IMR-90 (cell line): ENCODE measurements at regions not wholly inside any gene's neighbourhood (a gene's known extent, or its start where the extent isn't known, plus 50 kb on each side); places are given as distances from the start of the nearest gene placed in this dataset.

Experiments
- BHLHE40 ChIP-seq: fragments of 150-350 bp; IDR thresholded peaks from 2 replicates; pipeline ENCODE4 v1.6.1; 2016; ENCODE audit warnings: mild to moderate bottlenecking, low read depth, low read length
- CHD1 ChIP-seq: IDR thresholded peaks from 2 replicates; pipeline ENCODE4 v1.6.1; 2012; ENCODE audit warnings: low read depth, low read length, improper control_type of control experiment
- ELK1 ChIP-seq: fragments of 150-350 bp; IDR thresholded peaks from 2 replicates; pipeline ENCODE4 v1.6.1; 2016; ENCODE audit warnings: low read depth, mild to moderate bottlenecking, low read length, moderate library complexity, borderline replicate concordance
- MAFK ChIP-seq: IDR thresholded peaks from 2 replicates; pipeline ENCODE4 v1.6.1; 2012; ENCODE audit warnings: low read depth, low read length, improper control_type of control experiment
- MAZ ChIP-seq: IDR thresholded peaks from 2 replicates; pipeline ENCODE4 v1.6.1; 2012; ENCODE audit warnings: low read depth, mild to moderate bottlenecking, low read length, improper control_type of control experiment, moderate library complexity, borderline replicate concordance
- MXI1 ChIP-seq: IDR thresholded peaks from 2 replicates; pipeline ENCODE4 v1.6.1; 2012; ENCODE audit warnings: low read depth, mild to moderate bottlenecking, low read length, moderate library complexity, borderline replicate concordance
- POLR2A ChIP-seq: IDR thresholded peaks from 2 replicates; pipeline ENCODE4 v1.6.1; 2012; ENCODE audit warnings: mild to moderate bottlenecking, low read depth, low read length
- RAD21 ChIP-seq: IDR thresholded peaks from 2 replicates; pipeline ENCODE4 v1.6.1; 2012; ENCODE audit warnings: low read length, improper control_type of control experiment
- RCOR1 ChIP-seq: IDR thresholded peaks from 2 replicates; pipeline ENCODE4 v1.6.1; 2012; ENCODE audit warnings: mild to moderate bottlenecking, low read length, improper control_type of control experiment; ENCODE audit not compliant: insufficient replicate concordance
- RFX5 ChIP-seq: IDR thresholded peaks from 2 replicates; pipeline ENCODE4 v1.8.0; 2012; ENCODE audit warnings: low read depth, mild to moderate bottlenecking, low read length, moderate library complexity
- SMC3 ChIP-seq: fragments of 150-350 bp; IDR thresholded peaks from 2 replicates; pipeline ENCODE4 v1.6.1; 2016; ENCODE audit warnings: low read depth, mild to moderate bottlenecking, antibody characterized with exemption, low read length, moderate library complexity
- USF2 ChIP-seq: fragments of 150-350 bp; IDR thresholded peaks from 2 replicates; pipeline ENCODE4 v1.6.1; 2017; ENCODE audit warnings: mild to moderate bottlenecking, antibody characterized with exemption, low read length, low read depth
- TF ChIP-seq, protein P1 (sequence below): conservative IDR thresholded peaks from 2 replicates; pipeline ENCODE4 v1.5.1; 2012; ENCODE audit warnings: mild to moderate bottlenecking, low read depth, low read length, improper control_type of control experiment

- TF ChIP-seq MAFK (no peak), USF2 (no peak), CHD1 (no peak), BHLHE40 (no peak), RFX5 (no peak), POLR2A (no peak), MAZ (no peak), ELK1 (no peak), RCOR1 (no peak), MXI1 (no peak), SMC3 (no peak), RAD21 (no peak)
- TF ChIP-seq, protein P1, sequence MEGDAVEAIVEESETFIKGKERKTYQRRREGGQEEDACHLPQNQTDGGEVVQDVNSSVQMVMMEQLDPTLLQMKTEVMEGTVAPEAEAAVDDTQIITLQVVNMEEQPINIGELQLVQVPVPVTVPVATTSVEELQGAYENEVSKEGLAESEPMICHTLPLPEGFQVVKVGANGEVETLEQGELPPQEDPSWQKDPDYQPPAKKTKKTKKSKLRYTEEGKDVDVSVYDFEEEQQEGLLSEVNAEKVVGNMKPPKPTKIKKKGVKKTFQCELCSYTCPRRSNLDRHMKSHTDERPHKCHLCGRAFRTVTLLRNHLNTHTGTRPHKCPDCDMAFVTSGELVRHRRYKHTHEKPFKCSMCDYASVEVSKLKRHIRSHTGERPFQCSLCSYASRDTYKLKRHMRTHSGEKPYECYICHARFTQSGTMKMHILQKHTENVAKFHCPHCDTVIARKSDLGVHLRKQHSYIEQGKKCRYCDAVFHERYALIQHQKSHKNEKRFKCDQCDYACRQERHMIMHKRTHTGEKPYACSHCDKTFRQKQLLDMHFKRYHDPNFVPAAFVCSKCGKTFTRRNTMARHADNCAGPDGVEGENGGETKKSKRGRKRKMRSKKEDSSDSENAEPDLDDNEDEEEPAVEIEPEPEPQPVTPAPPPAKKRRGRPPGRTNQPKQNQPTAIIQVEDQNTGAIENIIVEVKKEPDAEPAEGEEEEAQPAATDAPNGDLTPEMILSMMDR = no peak
These were observed 100.7 kb downstream of the LSMEM1 start for GRCh38 chr7:112581529-112581928.
